GM21576 (cell line): ENCODE measurements at regions not wholly inside any gene's neighbourhood (a gene's known extent, or its start where the extent isn't known, plus 50 kb on each side); places are given as distances from the start of the nearest gene placed in this dataset.
"Not testable (repeated sequence)": the region's sequence is repeated elsewhere in the genome, so short reads cannot be mapped to it uniquely, and the experiment has no call there.

Source experiments
- ATAC-seq: cut with Tn5 transposase; IDR thresholded peaks from one replicate; pipeline ENCODE4 v1.9.1; 2021; ENCODE audit warnings: mild to moderate bottlenecking, moderate library complexity; ENCODE audit not compliant: unreplicated experiment

DNA sequence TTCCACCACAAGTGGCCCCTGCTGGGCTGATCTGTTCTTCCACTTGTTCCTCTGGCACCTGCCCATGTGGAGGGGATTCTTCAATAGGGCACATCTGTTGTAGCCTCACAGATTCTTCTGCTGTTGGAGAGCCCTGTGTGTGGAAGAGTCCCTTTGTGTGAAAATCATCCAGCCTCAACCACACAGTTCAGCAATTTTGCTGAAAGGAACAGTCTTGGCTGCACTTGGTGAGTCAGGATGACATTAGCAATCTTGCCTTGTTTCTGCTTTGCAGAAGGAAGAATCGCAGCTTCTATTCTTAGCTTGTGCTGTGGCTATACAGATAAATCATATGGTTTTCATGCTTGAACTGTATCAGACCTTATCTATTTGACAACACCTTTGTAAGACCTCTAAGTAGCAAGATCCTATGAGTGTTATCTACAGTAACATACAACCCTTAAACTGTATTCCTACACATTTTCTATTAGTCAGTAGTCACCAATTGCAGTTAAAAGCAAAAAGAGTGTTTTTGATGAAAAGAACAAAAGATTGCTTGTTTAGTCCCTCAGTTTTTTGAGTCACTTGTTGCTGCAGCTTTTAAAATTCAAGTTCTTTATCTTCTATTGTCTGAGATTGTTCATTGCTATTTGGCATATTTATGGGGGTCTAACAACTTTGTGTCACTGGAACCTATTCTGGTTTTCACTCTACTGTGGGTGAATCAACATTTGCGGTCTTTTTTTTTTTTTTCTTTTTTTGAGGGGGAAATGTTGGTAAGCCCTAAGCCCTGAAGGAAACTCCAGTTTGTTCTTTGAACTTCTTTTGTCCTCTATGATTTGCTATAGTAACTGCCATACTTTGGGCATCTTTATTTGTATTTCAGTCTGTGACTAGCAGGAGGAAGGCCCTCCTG is 231.6 kb downstream of the TFAP2B start:
- ATAC-seq = no peak

DNA sequence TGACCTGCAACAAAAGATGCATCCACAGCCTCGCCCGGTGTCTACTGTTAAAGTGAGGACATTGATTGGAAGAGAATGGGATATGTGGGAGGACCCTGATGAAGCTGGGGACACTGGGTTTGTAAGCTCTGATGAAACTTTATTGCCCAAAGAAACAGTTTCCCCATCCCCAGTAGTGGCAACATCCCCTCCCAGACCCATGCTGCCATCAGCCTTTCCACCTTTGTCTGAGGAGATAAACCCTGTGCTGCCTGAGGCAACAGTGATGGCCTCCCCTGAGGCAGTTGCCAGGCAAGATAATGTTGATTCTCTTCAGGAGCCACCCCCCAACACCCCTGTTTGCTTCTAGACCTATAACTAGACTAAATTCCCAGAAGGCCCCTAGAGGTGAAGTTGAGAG is 234.0 kb downstream of the TFAP2B start:
- ATAC-seq = not testable (repeated sequence)

DNA sequence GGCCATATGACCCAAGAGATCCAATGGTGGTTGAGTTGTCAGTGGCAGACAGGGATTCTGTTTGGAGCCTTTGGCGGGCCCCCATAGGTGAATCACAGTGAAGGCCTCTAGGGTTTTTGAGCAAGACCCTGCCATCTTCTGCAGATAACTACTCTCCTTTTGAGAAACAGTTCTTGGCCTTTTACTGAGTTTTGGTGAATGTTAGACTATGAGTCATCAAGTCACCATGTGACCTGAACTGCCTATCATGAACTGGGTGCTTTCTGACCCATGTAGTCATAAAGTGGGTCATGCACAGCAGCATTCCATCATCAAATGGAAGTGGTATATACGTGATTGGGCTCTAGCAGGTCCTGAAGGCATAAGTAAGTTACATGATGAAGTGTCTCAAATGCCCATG is 236.6 kb downstream of the TFAP2B start:
- not testable (repeated sequence) for ATAC-seq

DNA sequence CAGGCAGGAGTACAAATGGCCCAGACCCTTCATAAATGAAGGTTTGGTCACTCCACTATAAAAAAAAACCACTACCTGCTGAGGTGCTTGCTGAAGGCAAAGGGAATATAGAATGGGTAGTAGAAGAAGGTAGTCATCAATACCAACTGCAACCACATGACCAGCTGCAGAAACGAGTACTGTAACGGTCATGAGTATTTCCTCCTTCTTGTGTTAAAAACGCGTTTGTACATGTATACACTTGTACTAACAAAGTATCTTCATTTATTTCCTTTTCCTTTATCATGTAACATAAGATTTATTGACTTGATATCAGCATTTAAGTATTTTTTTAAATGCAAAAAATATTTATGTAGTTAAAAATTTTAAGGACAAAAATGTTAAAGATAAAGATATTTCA is 238.6 kb downstream of the TFAP2B start:
- ATAC-seq = no peak

DNA sequence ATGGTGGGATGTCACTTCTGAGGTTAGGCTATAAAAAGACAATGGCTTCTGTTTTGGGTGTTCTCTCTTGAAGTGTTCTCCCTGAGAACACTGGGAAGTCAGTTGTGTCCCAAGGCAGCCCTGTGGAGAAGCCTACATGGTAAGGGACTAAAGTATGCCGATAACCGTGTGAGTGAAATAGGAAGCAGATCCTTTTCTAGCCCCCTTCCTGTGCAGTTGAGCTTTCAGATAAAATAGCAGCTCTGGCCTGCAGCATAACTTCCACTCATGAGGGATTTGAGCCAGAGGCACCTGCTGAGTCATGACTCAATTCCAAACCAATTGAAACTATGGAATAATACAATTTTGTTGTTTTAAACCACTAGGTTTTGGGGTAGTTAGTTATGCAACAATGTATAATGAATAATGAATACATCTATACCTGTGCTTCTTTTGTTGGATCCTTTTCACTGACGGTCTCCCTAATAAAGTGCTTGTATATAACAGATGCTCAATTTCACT is 241.6 kb downstream of the TFAP2B start:
- ATAC-seq = no peak

DNA sequence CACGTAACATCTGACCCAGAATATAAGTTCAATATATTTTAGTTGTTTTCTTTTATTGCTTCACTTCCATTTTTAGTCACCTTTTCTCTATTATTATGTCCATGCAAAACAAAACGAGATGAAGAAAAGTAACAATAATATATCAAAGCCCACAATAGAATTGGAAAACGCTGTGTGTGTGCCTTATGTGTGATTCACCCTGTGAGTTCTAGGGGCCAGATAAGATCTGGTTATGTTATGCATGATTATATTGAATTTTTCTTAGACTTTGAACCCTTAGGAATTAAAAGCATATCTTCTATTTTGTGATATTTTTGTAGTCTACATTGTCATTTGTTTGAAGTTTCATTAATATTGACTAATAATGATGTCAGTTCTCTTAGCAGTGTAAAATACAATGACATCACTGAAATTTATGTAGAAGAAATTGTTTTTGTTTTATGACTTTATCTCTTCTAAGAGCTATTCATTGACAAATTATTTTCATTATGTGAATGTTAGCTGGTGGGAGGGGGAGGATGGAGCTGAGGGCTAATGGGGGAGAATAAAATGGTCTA is 243.6 kb downstream of the TFAP2B start:
- ATAC-seq = no peak

DNA sequence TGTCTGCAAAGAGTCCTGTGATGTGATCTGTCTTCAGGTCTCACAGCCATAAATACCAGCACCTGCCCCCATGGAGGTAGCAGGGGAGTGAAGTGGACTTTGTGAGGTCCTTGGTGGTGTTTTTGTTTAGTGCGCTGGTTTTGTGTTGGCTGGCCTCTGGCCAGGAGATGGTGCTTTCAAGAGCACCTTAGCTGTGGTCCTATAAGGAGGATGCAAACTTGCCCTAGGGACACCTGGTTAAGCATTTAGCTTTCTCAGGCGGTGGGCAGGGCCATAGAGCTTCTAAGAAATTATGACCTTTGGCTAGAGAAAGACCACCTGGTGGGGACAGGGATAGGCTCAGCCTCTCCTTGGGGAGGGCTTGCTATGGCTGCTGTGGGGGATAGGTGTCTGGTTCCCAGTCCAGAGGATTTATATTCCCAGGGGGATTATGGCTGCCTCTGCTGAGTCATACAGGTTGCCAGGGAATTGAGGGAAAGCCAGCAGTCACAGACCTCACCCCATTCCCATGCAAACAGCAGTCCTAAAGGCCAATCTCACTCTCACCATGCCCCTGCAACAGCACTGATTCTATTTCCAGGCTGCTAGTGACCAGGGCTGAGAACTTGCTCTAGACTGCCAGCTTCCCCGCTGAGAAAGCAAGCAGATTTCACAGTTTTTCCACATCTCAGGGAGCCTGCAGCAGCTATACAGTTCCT is 259.3 kb downstream of the TFAP2B start:
- ATAC-seq = no peak

DNA sequence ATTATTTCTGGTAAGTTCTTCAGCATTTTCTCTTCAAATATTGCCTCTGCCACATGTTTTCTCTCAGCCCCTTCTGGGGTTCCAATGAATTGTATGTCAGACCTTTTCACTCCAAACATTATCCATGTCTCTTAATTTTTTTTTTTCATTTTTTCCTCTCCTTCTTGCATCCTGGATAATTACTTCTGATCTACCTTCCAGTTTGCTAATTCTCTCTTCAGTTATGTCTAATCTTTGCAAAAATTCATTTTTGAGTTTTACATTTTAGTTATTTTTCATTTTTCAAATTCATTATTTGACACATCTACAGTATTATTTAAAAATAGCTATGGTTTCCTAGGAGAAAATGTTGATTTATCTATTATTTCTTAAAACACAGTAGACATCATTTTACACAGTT is 271.7 kb downstream of the TFAP2B start:
- no peak for ATAC-seq

DNA sequence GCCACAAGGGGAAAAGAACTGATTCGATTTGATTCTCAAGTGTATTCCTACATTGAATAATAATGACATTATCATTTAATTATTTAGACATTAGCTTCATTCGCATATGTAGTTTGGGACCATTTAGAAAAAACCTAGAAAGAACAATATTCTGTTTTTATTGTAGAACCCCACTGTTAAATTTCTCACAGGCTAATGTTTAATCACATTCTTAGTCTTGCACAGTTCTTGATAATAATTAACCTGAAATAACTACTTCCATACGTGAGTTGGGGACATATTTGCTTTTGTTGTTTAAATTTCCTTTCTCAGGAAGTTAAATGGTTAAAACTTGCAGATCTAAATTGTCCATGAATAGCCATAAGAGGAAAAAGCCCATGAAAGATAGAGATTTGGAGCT is 275.2 kb downstream of the TFAP2B start:
- ATAC-seq = no peak

DNA sequence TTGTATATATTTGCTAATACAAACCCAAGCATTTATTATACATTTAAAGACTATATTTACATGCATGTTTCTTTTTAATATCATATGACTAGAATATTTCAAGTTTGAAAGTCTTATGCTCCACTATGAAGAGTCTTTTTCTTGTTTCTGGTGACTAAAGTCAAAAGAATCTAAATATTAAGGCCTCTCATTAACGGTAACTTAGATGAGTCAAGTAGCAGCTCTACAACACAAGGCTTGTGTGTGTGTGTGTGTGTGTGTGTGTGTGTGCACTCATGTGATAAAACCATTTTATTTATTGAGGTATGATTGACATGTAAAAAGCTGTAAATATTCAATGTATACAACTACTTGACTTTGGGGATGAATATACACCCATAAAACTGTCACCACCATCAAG is 275.6 kb downstream of the TFAP2B start:
- no peak for ATAC-seq

DNA sequence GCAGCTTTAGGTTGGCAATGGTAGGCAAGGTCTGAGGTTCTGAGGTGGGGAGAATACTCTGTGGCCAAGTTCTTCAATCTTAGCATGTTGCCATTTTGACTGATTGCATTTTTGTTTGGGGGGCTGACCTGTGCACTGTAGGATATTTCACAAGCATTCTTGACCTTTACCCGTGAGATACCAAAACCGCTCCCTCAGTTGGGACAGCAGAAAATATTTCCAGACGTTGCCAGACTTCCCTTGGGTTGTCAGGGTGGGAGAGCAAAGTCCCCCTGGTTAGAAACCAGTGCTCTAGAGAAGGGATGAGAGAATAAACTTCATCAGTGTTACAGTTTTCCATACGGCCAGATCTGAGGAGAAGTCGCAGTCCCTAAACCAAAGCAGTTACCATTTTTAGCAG is 279.6 kb downstream of the TFAP2B start:
- no peak for ATAC-seq

DNA sequence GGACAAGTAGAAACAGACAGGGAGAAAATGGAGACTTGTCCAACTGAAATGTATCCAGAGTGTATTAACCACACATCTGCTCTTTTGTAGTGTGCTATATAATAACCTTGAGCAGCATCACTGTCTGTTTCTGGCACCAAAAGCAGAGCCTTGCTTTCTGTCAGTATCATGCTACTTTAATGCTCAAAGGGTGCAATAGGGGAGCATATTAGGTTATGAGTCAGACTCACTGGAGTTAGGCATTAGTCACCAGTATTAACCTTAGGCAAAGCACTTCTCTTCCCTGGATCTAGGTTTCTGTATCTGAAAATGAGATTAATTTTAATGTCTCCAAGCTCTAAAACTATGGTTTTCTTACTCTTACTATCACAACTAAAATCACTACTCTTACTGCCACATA is 280.1 kb downstream of the TFAP2B start:
- ATAC-seq = no peak

DNA sequence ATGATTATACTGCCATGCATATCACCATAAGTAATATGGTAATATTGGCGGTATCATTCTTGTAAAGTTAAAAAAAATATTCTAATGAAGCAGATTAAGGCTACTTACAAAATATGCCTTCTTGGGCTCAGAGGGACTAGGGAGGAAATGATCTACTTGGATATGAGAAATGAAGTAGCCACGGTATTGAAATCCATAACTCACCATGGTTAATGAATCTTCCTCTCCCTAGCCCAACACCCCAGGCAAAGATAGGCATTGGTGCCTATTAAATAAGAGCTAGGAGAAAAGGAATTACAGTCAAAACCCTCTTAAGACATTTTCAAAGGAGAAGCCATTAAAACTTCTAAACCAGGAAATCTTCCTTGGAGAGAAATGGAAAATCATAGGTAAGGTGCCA is 280.5 kb downstream of the TFAP2B start:
- no peak for ATAC-seq

DNA sequence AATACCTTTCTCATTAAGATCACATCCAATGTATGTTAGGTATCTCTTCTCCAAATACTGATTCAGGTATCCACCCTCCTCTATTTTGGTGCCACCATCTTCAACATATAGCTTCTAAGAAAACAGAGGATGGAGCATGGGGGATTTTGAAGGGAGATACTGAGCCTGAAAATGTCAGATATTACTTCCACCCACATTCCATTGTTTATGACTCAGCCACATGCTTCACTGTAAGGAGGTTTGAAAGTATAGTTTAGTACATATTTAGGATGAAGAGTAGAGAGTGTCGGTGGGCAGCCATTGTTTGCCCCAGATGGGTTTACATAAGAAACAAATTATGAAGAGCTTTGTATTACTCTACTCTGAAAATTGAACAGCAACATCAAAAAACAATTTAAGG is 286.7 kb downstream of the TFAP2B start:
- no peak for ATAC-seq

DNA sequence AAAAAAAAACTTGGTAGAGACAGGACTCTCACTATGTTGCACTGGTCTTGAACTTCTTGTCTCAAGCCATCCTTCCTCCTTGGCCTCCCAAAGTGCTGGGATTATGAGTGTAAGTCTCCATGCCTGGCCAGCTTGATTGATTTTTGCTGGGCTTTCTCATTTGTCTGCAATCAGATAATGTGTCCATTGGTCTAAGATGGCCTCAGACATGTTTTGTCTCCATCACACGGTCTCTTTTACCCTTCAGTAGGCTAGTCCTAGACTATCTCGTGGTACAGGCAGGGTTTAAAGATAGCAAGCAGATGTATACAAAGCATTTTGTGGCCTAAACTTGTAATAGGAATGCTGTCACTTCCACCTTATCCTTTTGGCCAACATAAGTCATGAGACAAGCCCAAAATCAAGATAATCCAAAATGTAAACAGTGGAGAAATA is 289.1 kb downstream of the TFAP2B start:
- no peak for ATAC-seq

DNA sequence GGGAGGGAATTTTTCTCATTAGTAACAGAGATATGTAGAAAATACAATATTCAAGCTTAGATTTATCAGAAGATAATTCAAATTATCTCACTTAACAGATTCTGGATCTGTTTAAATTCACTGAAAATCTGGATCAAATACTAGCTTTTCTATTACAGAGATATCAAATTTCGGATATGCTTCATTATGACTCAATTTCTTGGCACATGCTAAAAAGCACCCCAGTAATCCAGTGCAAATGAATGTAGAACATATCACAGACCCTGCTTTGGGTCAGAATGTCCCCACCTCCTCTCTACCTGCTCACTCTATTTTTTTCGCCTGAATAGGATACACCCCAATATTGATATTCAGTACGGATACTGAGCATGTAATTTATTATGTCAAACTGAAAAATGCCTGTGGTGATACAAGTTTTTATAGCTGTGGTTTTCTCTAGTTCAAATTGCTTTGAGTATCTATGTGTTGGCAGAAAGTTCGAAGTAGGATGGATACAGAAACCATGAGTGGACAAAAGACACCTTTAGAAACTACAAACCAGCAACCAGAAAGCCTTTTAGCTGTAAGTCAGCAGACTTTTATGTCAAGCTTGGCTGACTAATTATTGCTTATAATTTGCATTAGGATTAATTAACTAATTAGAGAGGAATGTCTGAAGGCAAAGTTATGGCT is 290.0 kb downstream of the TFAP2B start:
- no peak for ATAC-seq

DNA sequence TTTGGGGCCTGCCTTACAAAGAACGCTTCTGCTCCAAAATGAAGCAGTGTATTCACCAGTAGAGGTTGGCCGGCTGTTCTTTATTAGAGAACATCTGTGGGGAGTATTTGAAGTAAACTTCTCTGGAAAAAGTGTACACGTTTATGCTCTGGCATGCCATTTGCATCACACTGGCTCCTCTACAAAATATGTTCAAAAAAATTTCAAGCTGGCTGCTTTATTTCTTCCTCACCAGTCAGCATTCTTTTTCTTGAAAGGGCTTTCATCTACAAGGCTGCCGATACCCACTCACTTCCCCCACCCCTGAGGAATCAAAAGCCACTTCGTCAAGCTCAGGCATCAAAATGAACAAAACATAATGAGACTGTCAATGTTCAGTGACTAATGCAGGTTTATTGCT is 294.1 kb downstream of the TFAP2B start:
- no peak for ATAC-seq

DNA sequence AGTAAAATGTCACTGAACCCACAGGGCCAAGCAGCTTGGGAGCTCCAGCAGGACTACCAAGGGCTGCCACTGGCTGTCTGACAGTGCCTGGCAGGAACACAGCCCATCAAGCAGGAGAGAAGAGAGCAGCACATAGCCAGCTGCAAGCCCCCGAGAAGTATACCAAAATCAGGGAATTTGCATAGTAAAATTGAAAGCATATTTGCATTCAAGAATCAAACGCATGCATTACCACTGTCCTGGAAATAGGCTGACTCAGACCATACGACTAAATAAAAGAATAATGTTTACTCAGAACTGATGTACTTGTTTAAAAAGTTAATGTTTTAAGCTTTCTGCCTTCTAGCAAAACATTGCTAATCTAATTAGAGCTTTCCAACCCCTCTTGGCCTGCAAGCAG is 298.1 kb downstream of the TFAP2B start:
- no peak for ATAC-seq

DNA sequence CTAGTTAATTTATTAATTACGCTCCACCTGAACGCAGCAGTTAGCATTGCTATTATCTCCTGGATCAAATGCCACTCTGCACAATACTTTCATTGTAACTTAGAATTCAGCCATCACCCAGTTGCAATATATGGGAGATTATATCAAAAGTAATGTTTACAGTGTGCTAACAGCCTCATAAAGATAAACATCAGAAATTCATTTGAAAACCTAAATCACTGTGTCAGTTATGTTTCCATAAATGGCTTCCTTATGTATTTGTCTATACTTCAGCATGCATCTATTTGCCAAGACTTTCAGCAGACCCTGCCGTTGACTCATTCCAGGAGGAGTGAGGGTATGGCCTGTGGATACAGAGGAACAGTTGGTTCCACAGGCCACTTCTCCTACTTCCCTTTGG is 300.1 kb downstream of the TFAP2B start:
- no peak for ATAC-seq

DNA sequence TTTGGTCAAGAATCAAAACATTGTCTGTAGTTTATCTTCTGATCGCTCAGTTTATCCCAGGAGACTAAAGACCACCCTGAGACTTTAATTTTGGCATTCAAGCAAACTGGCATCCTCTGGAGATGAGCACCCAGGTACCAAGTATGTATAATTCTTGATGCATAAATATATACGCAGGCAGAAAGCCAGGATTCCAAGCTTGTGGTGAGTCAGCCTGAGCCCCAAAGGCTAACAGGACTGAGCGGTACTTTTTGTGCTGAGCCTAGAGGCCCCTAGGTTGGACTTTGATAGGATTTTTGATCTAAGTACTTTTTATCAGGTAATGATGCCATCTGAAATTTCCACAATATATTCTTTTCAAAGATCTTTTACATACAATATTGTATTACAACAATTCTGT is 301.3 kb downstream of the TFAP2B start:
- no peak for ATAC-seq

DNA sequence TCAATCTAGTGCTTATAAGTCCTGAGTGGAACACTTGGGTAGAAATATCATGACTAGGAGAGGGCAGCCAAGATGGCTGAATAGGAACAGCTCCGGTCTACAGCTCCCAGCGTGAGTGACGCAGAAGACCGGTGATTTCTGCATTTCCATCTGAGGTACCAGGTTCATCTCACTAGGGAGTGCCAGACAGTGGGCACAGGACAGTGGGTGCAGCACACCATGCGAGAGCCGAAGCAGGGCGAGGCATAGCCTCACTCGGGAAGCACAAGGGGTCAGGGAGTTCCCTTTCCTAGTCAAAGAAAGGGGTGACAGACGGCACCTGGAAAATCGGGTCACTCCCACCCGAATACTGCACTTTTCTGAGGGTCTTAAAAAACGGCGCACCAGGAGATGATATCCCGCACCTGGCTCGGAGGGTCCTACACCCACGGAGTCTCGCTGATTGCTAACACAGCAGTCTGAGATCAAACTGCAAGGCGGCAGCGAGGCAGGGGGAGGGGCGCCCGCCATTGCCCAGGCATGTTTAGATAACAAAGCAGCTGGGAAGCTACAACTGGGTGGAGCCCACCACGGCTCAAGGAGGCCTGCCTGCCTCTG is 302.8 kb downstream of the TFAP2B start:
- ATAC-seq = not testable (repeated sequence)
